ENCODE measurements at regions not wholly inside any gene's neighbourhood (a gene's known extent, or its start where the extent isn't known, plus 50 kb on each side); places are given as distances from the start of the nearest gene placed in this dataset.
A peak's percentile ranks its signal among the peaks of the same experiment; 100 is the strongest.

DNA sequence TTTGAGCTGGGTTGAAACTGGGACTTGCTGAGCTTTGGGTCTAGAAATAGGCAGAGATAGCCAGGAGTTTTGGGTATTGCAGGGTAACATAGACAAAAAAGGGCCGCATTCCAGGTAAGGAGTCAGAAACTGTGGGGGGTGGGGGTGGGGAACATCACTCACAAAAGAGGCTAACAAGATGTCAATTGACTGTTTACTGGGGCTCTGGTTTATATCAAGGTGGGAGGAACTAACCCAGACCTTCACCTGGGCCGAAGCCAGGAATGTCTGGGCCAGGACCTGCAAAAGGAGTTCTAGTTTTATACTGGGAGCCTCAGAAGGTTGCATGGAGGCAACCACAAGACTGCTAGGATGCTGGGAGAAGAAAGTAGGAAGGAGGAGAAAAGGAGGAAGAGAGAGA is 154.4 kb downstream of the EMP1 start:
- H3K4me2 ChIP-seq (ENCODE audit: low read length): no peak overlapping the region
- H3K9ac ChIP-seq (ENCODE audit: low read depth, low read length): no peak overlapping the region
- no peaks in the 10 kb centered on the region for H3K36me3 ChIP-seq (ENCODE audit: insufficient read depth, low read length)
- H3K9me3 ChIP-seq (replicated peaks; ENCODE audit: low read length): no peaks in the 10 kb centered on the region
- no peak overlapping the region for H3K4me3 ChIP-seq (ENCODE audit: low read length)
- H3K4me1 ChIP-seq (ENCODE audit: control insufficient read depth, insufficient read depth, low read length): peaks cover 23% of the 10 kb centered on the region
- H3K27me3 ChIP-seq (ENCODE audit: control insufficient read depth, insufficient read depth, low read length): no peaks in the 10 kb centered on the region

DNA sequence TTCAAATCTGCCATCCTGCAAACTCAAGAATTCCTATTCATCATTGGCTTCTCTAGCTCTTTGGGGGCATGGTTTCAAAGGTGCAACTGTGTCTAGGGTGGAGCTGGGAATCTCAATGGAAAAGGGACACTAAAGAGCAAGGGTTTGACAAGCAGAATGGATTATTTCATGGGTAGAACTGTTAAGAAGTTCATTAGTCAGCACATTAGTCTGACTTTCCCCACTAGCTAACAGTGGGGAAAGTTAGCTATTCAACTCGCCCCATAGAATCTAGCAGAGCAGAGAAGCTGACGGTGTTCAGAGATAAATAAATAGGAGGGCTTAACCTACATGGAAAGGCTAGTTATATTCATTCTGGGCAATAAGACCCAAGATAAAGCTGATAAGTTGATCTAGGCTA is 153.9 kb downstream of the EMP1 start:
- no peaks in the 10 kb centered on the region for H3K27me3 ChIP-seq (ENCODE audit: control insufficient read depth, insufficient read depth, low read length)
- H3K36me3 ChIP-seq (ENCODE audit: insufficient read depth, low read length): no peaks in the 10 kb centered on the region
- no peak overlapping the region for H3K4me3 ChIP-seq (ENCODE audit: low read length)

DNA sequence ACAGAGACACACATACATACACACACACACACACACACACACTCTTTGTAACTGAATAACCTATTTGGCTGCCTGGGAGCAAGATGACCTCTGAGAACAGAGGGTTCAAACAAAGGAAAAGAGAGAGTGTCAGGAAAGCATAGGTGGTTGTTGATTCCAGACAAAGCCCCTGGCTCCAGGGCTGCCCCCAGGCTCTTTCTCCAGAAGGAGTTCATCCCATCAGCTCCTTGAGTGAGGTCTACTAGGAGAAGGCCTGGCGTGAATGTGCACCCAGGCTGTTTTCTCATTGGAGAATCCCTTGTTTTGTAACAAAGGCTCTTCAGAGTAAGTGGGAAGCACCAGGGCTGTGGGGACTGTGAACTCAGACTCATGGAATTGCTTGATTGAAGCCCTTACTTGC is 151.9 kb downstream of the EMP1 start:
- H3K4me1 ChIP-seq (ENCODE audit: control insufficient read depth, insufficient read depth, low read length): peaks cover 25% of the 10 kb centered on the region
- H3K36me3 ChIP-seq (ENCODE audit: insufficient read depth, low read length): no peaks in the 10 kb centered on the region
- H3K9ac ChIP-seq (ENCODE audit: low read depth, low read length): no peak overlapping the region
- H3K9me3 ChIP-seq (replicated peaks; ENCODE audit: low read length): no peaks in the 10 kb centered on the region
- H3K27me3 ChIP-seq (ENCODE audit: control insufficient read depth, insufficient read depth, low read length): no peaks in the 10 kb centered on the region
- no peak overlapping the region for H3K4me2 ChIP-seq (ENCODE audit: low read length)
- no peak overlapping the region for H3K4me3 ChIP-seq (ENCODE audit: low read length)

More for the DNA sequence above, 153.9 kb downstream of the EMP1 start:
- H3K9ac ChIP-seq (ENCODE audit: low read depth, low read length): no peak overlapping the region
- no peak overlapping the region for H3K4me2 ChIP-seq (ENCODE audit: low read length)
- H3K4me1 ChIP-seq (ENCODE audit: control insufficient read depth, insufficient read depth, low read length): peaks cover 23% of the 10 kb centered on the region
- no peaks in the 10 kb centered on the region for H3K9me3 ChIP-seq (replicated peaks; ENCODE audit: low read length)

DNA sequence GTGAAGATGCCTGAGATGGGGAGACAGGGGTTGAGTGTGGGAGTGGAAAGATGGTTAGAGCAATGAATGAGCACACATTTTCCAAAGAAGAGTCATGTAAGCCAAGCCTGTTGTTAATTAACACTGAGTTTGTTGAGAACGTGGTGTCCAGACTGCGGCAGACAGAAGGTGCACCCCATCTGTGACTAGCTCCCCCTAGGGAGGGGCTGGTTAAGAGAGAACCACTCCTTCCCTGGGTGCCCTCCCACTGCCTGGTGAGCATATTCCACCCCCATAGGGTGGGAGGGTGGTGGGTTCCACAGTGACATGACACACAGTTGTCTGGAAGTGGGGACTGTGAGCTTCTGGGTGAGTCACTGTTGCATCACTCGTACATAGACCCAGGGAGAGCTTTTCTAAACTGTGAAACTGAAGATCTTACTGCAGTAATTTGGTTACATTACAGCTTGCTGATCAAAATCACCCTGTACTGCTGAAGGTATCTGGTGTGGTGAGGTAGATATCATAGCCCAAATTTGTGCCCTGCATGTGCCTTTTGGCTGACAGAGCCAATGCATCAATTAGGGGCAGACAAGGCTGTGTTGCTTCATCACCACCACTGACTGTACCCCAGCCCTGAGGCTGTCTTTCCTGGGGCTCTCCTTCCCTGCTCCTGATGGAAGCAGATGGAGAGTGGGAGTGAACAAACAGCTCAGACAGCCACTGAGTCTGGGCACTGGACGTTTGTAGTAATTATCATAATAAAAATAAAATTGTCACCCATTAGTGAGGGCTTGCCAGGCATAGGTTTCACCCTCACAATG is 150.9 kb downstream of the EMP1 start:
- Histone ChIP-seq H3K4me2 (ENCODE audit: low read length) (peak overlapping the region; percentile 77), H3K9ac (ENCODE audit: low read depth, low read length) (no peak overlapping the region), H3K36me3 (ENCODE audit: insufficient read depth, low read length) (no peaks in the 10 kb centered on the region), H3K9me3 (replicated peaks; ENCODE audit: low read length) (no peaks in the 10 kb centered on the region), H3K4me1 (ENCODE audit: control insufficient read depth, insufficient read depth, low read length) (peaks cover 35% of the 10 kb centered on the region), H3K4me3 (ENCODE audit: low read length) (peak overlapping the region; percentile 10), H3K27me3 (ENCODE audit: control insufficient read depth, insufficient read depth, low read length) (no peaks in the 10 kb centered on the region)

DNA sequence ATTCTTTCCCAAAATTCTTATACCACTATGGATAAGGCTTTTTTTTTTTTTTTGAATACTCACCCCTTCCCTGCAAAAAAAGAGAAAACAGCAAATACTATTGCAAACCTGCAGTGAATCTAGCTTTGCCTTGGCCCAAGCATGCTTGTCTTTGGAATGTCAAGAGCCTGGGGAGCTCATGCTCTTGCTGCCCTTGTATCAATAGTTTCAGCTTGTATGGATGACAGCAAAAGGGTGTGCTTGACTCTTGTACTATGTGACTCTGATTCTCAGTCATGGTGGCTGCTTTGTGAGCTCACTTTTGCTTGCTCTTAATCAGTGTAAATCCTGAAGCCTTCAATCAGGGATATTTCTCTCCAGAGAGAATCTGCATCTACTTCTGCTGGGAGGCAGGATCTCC is 149.2 kb downstream of the EMP1 start:
- Histone ChIP-seq H3K9ac (ENCODE audit: low read depth, low read length) (no peak overlapping the region), H3K27me3 (ENCODE audit: control insufficient read depth, insufficient read depth, low read length) (no peaks in the 10 kb centered on the region), H3K4me2 (ENCODE audit: low read length) (no peak overlapping the region), H3K36me3 (ENCODE audit: insufficient read depth, low read length) (no peaks in the 10 kb centered on the region), H3K4me3 (ENCODE audit: low read length) (no peak overlapping the region), H3K9me3 (replicated peaks; ENCODE audit: low read length) (no peaks in the 10 kb centered on the region), H3K4me1 (ENCODE audit: control insufficient read depth, insufficient read depth, low read length) (peaks cover 36% of the 10 kb centered on the region)

DNA sequence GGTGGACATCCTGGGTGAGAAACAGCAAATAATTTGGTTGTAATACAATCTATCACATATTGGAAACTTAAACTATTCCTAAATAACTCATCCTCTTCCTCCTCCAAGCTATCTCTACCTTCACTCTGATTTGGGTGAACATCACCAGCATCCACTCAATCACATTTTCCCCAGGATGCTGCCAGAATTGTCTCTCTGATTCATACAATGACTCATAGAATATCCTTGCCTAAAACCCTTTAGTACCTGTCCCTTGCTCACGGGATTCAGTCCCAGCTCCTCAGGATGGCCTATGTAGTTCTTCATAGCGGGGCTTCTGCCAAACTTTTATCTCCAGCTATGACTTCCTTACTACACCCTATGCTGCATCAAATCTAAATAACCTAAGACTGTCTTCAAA is 146.8 kb downstream of the EMP1 start:
- H3K36me3 ChIP-seq (ENCODE audit: insufficient read depth, low read length): no peaks in the 10 kb centered on the region
- no peak overlapping the region for H3K4me3 ChIP-seq (ENCODE audit: low read length)
- no peak overlapping the region for H3K9ac ChIP-seq (ENCODE audit: low read depth, low read length)
- no peaks in the 10 kb centered on the region for H3K27me3 ChIP-seq (ENCODE audit: control insufficient read depth, insufficient read depth, low read length)
- H3K4me2 ChIP-seq (ENCODE audit: low read length): no peak overlapping the region
- H3K4me1 ChIP-seq (ENCODE audit: control insufficient read depth, insufficient read depth, low read length): peaks cover 44% of the 10 kb centered on the region
- no peaks in the 10 kb centered on the region for H3K9me3 ChIP-seq (replicated peaks; ENCODE audit: low read length)

DNA sequence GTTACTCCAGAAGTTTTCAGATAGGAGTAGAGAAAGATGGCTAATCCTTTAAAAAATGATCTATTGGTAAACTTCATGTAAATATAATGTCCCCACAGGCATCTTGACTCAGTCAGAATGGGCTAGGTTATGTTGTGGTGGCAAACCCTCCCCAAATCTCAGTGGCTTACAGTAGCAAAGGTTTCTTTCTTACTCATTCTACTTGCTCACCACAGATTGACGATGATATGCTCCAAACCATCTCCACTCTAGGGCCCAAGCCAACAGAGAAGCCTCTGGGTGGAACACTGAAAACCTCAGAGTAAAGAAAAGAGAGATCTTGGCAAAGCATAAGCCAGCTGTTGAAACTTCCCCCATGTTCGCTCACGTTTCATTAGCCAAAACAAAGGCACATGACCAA is 146.4 kb downstream of the EMP1 start:
- no peak overlapping the region for H3K9ac ChIP-seq (ENCODE audit: low read depth, low read length)
- no peaks in the 10 kb centered on the region for H3K27me3 ChIP-seq (ENCODE audit: control insufficient read depth, insufficient read depth, low read length)
- peaks cover 42% of the 10 kb centered on the region for H3K4me1 ChIP-seq (ENCODE audit: control insufficient read depth, insufficient read depth, low read length)
- H3K4me3 ChIP-seq (ENCODE audit: low read length): no peak overlapping the region
- H3K9me3 ChIP-seq (replicated peaks; ENCODE audit: low read length): no peaks in the 10 kb centered on the region
- no peak overlapping the region for H3K4me2 ChIP-seq (ENCODE audit: low read length)
- H3K36me3 ChIP-seq (ENCODE audit: insufficient read depth, low read length): no peaks in the 10 kb centered on the region

DNA sequence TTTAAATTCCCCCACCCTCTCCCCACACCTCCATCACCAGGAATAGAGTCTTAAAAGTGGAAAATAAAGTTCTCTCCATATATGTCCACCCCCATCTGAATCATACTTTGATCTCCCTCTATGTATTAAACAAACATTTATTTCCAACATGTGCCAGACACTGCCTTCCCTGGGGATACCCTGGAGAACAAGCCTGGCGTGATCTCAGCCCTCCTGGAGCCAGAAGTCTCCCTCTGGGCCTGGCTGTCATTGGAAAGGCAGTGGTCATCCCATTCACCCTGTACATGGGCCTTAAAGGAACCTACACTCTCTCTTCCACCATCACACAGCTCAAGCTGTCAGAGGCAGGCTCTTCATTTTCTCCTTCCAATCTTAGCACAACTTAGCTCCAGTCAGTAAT is 143.6 kb downstream of the EMP1 start:
- Histone ChIP-seq H3K4me1 (ENCODE audit: control insufficient read depth, insufficient read depth, low read length) (peaks cover 28% of the 10 kb centered on the region), H3K9ac (ENCODE audit: low read depth, low read length) (no peak overlapping the region), H3K36me3 (ENCODE audit: insufficient read depth, low read length) (no peaks in the 10 kb centered on the region), H3K4me3 (ENCODE audit: low read length) (no peak overlapping the region), H3K9me3 (replicated peaks; ENCODE audit: low read length) (no peaks in the 10 kb centered on the region), H3K27me3 (ENCODE audit: control insufficient read depth, insufficient read depth, low read length) (no peaks in the 10 kb centered on the region), H3K4me2 (ENCODE audit: low read length) (peak overlapping the region; percentile 23)

DNA sequence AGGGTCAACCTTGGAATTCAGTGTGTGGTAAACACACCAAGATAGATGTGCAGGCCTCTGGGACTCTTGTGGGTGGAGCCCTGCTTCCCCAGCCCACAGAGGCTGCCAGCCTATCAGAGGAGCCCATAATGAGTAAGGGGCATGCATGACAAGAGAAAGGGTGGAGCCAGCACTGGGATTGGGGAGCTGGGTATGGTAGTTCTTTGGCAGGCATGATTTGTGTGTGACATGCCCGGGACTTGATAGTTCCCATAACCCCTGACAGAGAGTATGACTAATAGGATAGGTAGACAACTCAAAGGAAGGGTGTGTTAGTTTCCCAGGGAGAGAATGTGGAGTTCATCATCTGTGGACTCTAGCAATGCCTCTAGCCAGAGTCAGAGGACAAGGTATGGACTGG is 143.0 kb downstream of the EMP1 start:
- Histone ChIP-seq H3K27me3 (ENCODE audit: control insufficient read depth, insufficient read depth, low read length) (no peaks in the 10 kb centered on the region), H3K9me3 (replicated peaks; ENCODE audit: low read length) (no peaks in the 10 kb centered on the region), H3K4me2 (ENCODE audit: low read length) (peak overlapping the region; percentile 23), H3K9ac (ENCODE audit: low read depth, low read length) (no peak overlapping the region), H3K36me3 (ENCODE audit: insufficient read depth, low read length) (no peaks in the 10 kb centered on the region), H3K4me3 (ENCODE audit: low read length) (no peak overlapping the region), H3K4me1 (ENCODE audit: control insufficient read depth, insufficient read depth, low read length) (peaks cover 28% of the 10 kb centered on the region)

DNA sequence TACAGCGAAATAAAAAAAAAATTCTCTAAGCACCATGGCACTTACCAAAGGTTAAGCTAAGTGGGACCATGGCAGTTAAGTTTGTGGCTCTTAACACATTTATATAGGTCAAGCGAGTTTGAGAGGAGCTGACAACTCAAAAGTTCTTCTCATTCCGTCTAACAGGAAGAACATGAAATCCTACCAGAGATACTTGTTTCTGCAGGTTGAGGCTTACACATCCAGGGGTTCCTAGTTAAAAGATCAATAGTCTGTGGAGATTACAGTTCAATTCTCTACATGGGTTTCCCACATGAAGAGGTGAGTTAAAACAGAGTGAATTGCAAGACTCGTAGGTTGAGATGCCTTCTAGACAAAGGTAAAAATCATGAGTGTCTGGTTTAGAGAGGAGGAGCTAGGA is 142.6 kb downstream of the EMP1 start:
- Histone ChIP-seq H3K9ac (ENCODE audit: low read depth, low read length) (no peak overlapping the region), H3K4me1 (ENCODE audit: control insufficient read depth, insufficient read depth, low read length) (peaks cover 28% of the 10 kb centered on the region), H3K4me2 (ENCODE audit: low read length) (no peak overlapping the region), H3K9me3 (replicated peaks; ENCODE audit: low read length) (no peaks in the 10 kb centered on the region), H3K27me3 (ENCODE audit: control insufficient read depth, insufficient read depth, low read length) (no peaks in the 10 kb centered on the region), H3K4me3 (ENCODE audit: low read length) (no peak overlapping the region), H3K36me3 (ENCODE audit: insufficient read depth, low read length) (no peaks in the 10 kb centered on the region)

DNA sequence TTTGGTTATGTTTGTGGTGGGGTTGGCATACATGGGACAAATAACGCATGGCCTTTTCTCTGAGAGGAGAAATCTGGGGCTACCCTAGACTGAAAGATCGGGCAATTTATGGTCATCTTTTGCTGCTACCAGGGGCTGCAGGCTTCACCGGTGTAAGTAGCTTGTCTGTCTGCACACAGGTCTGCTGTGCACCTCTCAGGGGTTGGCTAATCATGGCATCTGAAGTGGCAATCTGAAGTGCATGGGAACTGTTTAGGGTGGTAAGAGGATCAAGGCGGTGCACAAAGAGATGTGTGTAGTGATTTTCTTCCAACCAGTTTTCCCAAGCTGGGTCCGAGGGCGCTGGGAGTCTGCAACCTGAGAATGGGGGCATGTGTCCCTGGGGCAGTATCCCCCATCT is 141.3 kb downstream of the EMP1 start:
- H3K4me2 ChIP-seq (ENCODE audit: low read length): no peak overlapping the region
- H3K36me3 ChIP-seq (ENCODE audit: insufficient read depth, low read length): no peaks in the 10 kb centered on the region

DNA sequence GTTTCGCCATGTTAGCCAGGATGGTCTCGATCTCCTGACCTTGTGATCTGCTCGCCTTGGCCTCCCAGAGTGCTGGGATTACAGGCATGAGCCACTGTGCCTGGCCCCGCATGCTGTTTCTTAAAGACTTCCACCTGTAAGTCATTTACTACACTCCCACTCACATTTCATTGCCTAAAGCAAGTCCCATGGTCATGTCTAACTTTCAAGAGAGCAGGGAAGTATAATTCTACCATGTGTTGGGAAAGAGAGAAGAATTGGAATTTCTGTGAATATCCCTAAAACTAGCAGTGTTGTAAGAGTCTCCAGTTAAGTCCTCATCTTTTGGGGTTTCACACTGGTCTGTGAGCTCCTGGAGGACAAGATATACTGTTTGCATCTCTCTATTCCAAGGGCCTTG is 139.7 kb downstream of the EMP1 start:
- no peaks in the 10 kb centered on the region for H3K36me3 ChIP-seq (ENCODE audit: insufficient read depth, low read length)
- H3K4me2 ChIP-seq (ENCODE audit: low read length): no peak overlapping the region
- no peaks in the 10 kb centered on the region for H3K27me3 ChIP-seq (ENCODE audit: control insufficient read depth, insufficient read depth, low read length)
- H3K4me3 ChIP-seq (ENCODE audit: low read length): no peak overlapping the region
- peaks cover 14% of the 10 kb centered on the region for H3K4me1 ChIP-seq (ENCODE audit: control insufficient read depth, insufficient read depth, low read length)
- no peaks in the 10 kb centered on the region for H3K9me3 ChIP-seq (replicated peaks; ENCODE audit: low read length)
- H3K9ac ChIP-seq (ENCODE audit: low read depth, low read length): no peak overlapping the region

More for the DNA sequence above, 141.3 kb downstream of the EMP1 start:
- Histone ChIP-seq H3K27me3 (ENCODE audit: control insufficient read depth, insufficient read depth, low read length) (no peaks in the 10 kb centered on the region), H3K4me3 (ENCODE audit: low read length) (no peak overlapping the region), H3K9me3 (replicated peaks; ENCODE audit: low read length) (no peaks in the 10 kb centered on the region), H3K4me1 (ENCODE audit: control insufficient read depth, insufficient read depth, low read length) (peaks cover 19% of the 10 kb centered on the region), H3K9ac (ENCODE audit: low read depth, low read length) (no peak overlapping the region)
